ENCODE measurements at regions not wholly inside any gene's neighbourhood (a gene's known extent, or its start where the extent isn't known, plus 50 kb on each side); places are given as distances from the start of the nearest gene placed in this dataset.

GRCh38 chr7:79714081-79714480 is 260.6 kb upstream of the MAGI2 start:
- Histone ChIP-seq H3K4me1 (replicated peaks; ENCODE audit: insufficient read depth) (no peaks in the 10 kb centered on the region), H2AFZ (no peak overlapping the region), H4K20me1 (ENCODE audit: insufficient read depth) (no peaks in the 10 kb centered on the region; the same call in 1 of the 2 replicates), H3K4me3 (no peak overlapping the region), H3F3A (ENCODE audit: insufficient read depth, low read depth) (no peaks in the 10 kb centered on the region), H3K4me2 (no peak overlapping the region), H3K9me3 (ENCODE audit: insufficient read depth, low read depth) (no peaks in the 10 kb centered on the region; the same call in 1 of the 2 replicates), H3K36me3 (ENCODE audit: low read depth) (no peaks in the 10 kb centered on the region), H3K27me3 (ENCODE audit: insufficient read depth, low read depth) (no peaks in the 10 kb centered on the region), H3K27ac (no peak overlapping the region), H3K9me2 (ENCODE audit: insufficient read depth) (no peaks in the 10 kb centered on the region), H3K79me2 (ENCODE audit: low read depth) (no peaks in the 10 kb centered on the region)
- no TSS peak for BruUV-seq (replicated peaks)
- intact Hi-C loops (cut with micrococcal nuclease; ENCODE audit: unreplicated experiment), result no loop called here
- DNase-seq, result no peak
- TF ChIP-seq CTCF (conservative IDR thresholded peaks at IDR 0.05) (no peak), EZH2 (IDR thresholded peaks at IDR 0.05; ENCODE audit: low read depth) (no peak)
- ChIA-PET CTCF (no interaction called here), POLR2A (ENCODE audit: unreplicated experiment) (no interaction called here)

GRCh38 chr7:79713276-79713675 is 259.8 kb upstream of the MAGI2 start:
- no peak for DNase-seq
- intact Hi-C loops (cut with micrococcal nuclease; ENCODE audit: unreplicated experiment), result no loop called here
- Histone ChIP-seq H3K9me2 (ENCODE audit: insufficient read depth) (no peaks in the 10 kb centered on the region), H2AFZ (no peak overlapping the region), H3K4me1 (replicated peaks; ENCODE audit: insufficient read depth) (no peaks in the 10 kb centered on the region), H3F3A (ENCODE audit: insufficient read depth, low read depth) (no peaks in the 10 kb centered on the region), H3K36me3 (ENCODE audit: low read depth) (no peaks in the 10 kb centered on the region), H3K4me2 (no peak overlapping the region), H3K27me3 (ENCODE audit: insufficient read depth, low read depth) (no peaks in the 10 kb centered on the region), H4K20me1 (ENCODE audit: insufficient read depth) (no peaks in the 10 kb centered on the region; the same call in 1 of the 2 replicates), H3K79me2 (ENCODE audit: low read depth) (no peaks in the 10 kb centered on the region), H3K9me3 (ENCODE audit: insufficient read depth, low read depth) (no peaks in the 10 kb centered on the region; the same call in 1 of the 2 replicates), H3K4me3 (no peak overlapping the region), H3K27ac (no peak overlapping the region)
- TF ChIP-seq CTCF (conservative IDR thresholded peaks at IDR 0.05), result no peak
- TF ChIP-seq EZH2 (IDR thresholded peaks at IDR 0.05; ENCODE audit: low read depth), result no peak
- CTCF ChIA-PET, result no interaction called here
- POLR2A ChIA-PET (ENCODE audit: unreplicated experiment), result no interaction called here
- no TSS peak for BruUV-seq (replicated peaks)

- Histone ChIP-seq H3K9me3 (ENCODE audit: insufficient read depth, low read depth) (no peaks in the 10 kb centered on the region; the same call in 1 of the 2 replicates), H2AFZ (no peak overlapping the region), H3K9me2 (ENCODE audit: insufficient read depth) (no peaks in the 10 kb centered on the region), H3K4me1 (replicated peaks; ENCODE audit: insufficient read depth) (no peaks in the 10 kb centered on the region), H3K36me3 (ENCODE audit: low read depth) (no peaks in the 10 kb centered on the region), H3K4me3 (no peak overlapping the region), H4K20me1 (ENCODE audit: insufficient read depth) (no peaks in the 10 kb centered on the region; the same call in 1 of the 2 replicates), H3F3A (ENCODE audit: insufficient read depth, low read depth) (no peaks in the 10 kb centered on the region), H3K27ac (no peak overlapping the region), H3K4me2 (no peak overlapping the region), H3K27me3 (ENCODE audit: insufficient read depth, low read depth) (no peaks in the 10 kb centered on the region), H3K79me2 (ENCODE audit: low read depth) (no peaks in the 10 kb centered on the region)
- CTCF ChIA-PET, result no interaction called here
- intact Hi-C loops (cut with micrococcal nuclease; ENCODE audit: unreplicated experiment), result no loop called here
- no peak for TF ChIP-seq EZH2 (IDR thresholded peaks at IDR 0.05; ENCODE audit: low read depth)
- TF ChIP-seq CTCF (conservative IDR thresholded peaks at IDR 0.05), result no peak
- no TSS peak for BruUV-seq (replicated peaks)
- DNase-seq, result no peak
- POLR2A ChIA-PET (ENCODE audit: unreplicated experiment), result no interaction called here
These were observed 258.2 kb upstream of the MAGI2 start for GRCh38 chr7:79711660-79712059.
